ENCODE measurements at regions not wholly inside any gene's neighbourhood (a gene's known extent, or its start where the extent isn't known, plus 50 kb on each side); places are given as distances from the start of the nearest gene placed in this dataset.

- no peak overlapping the region for H3K27ac ChIP-seq (ENCODE audit: extremely low read depth, low read depth, low read length)
- 0% methylated on average over 4 of the region's 4 CpGs for WGBS (ENCODE audit: insufficient coverage, low coverage, missing lambda C conversion rate)
- TF ChIP-seq ZNF431 (CRISPR knock-in tag; IDR thresholded peaks at IDR 0.05) (no peak), SPI1 (IDR thresholded peaks at IDR 0.05; ENCODE audit: borderline replicate concordance, low read depth, low read length) (no peak), CBX3 (IDR thresholded peaks at IDR 0.05; ENCODE audit: borderline replicate concordance in 1 of 2, low read length in 2 of 2) (no peak), PYGO2 (tag; IDR thresholded peaks at IDR 0.05) (no peak)
- no peaks in the 10 kb centered on the region for H3K4me1 ChIP-seq (replicated peaks in 1 of 2; ENCODE audit: control insufficient read depth in 2 of 2, insufficient read depth in 2 of 2, low read length in 2 of 2)
- no peaks in the 10 kb centered on the region for H3K27me3 ChIP-seq (ENCODE audit: control insufficient read depth in 2 of 2, insufficient read depth in 2 of 2, low read length in 2 of 2)
- H4K20me1 ChIP-seq (replicated peaks; ENCODE audit: control insufficient read depth, insufficient read depth, low read length) = no peaks in the 10 kb centered on the region
- no peaks in the 10 kb centered on the region for H3K9me1 ChIP-seq (ENCODE audit: control insufficient read depth, insufficient read depth, low read length)
- in situ Hi-C loops (cut with MboI) = no loop called here
- H3K9ac ChIP-seq (ENCODE audit: insufficient read depth in 1 of 2, low read depth in 2 of 2, low read length in 2 of 2) = no peak overlapping the region
- POLR2A ChIA-PET = no interaction called here
- H3K4me2 ChIP-seq (ENCODE audit: insufficient read depth, low read length) = no peak overlapping the region
- CTCF ChIA-PET (ENCODE audit: low intra/inter-chr PET ratio) = no interaction called here
- no peaks in the 10 kb centered on the region for H3K79me2 ChIP-seq (ENCODE audit: control insufficient read depth, insufficient read depth, low read length)
- ATAC-seq (no peak), FAIRE-seq (no peak), DNase-seq (ENCODE audit: extremely low read depth in 1 of 4, low spot score in 3 of 4) (no peak)
- no peaks in the 10 kb centered on the region for H3K36me3 ChIP-seq (ENCODE audit: control insufficient read depth, insufficient read depth, low read length)
- H3K4me3 ChIP-seq = no peak overlapping the region
- intact Hi-C loops (cut with micrococcal nuclease) = no loop called here
- BruUV-seq (replicated peaks) = no TSS peak
- no peaks in the 10 kb centered on the region for H3K9me3 ChIP-seq (replicated peaks; ENCODE audit: control insufficient read depth, insufficient read depth, low read depth, low read length)
- H2AFZ ChIP-seq (ENCODE audit: low read depth, low read length) = no peak overlapping the region
These were observed 225.0 kb upstream of the UBASH3B start for GRCh38 chr11:122430490-122430889.

- no peak for ATAC-seq
- H3K4me2 ChIP-seq (ENCODE audit: insufficient read depth, low read length) = no peak overlapping the region
- 0 out of 2 replicates have a peak, but pooled peaks cover 2% of the 10 kb centered on the region for H3K9me3 ChIP-seq (replicated peaks; ENCODE audit: control insufficient read depth, insufficient read depth, low read depth, low read length)
- H3K27ac ChIP-seq (ENCODE audit: extremely low read depth, low read depth, low read length) = no peak overlapping the region
- BruUV-seq (replicated peaks) = no TSS peak
- CTCF ChIA-PET (ENCODE audit: low intra/inter-chr PET ratio) = no interaction called here
- DNase-seq (ENCODE audit: extremely low read depth in 1 of 4, low spot score in 3 of 4) = no peak
- no peak overlapping the region for H3K4me3 ChIP-seq
- FAIRE-seq = no peak
- no peaks in the 10 kb centered on the region for H3K9me1 ChIP-seq (ENCODE audit: control insufficient read depth, insufficient read depth, low read length)
- in situ Hi-C loops (cut with MboI) (no loop called here), intact Hi-C loops (cut with micrococcal nuclease) (no loop called here)
- no peaks in the 10 kb centered on the region for H3K79me2 ChIP-seq (ENCODE audit: control insufficient read depth, insufficient read depth, low read length)
- H2AFZ ChIP-seq (ENCODE audit: low read depth, low read length) = no peak overlapping the region
- no peaks in the 10 kb centered on the region for H3K27me3 ChIP-seq (ENCODE audit: control insufficient read depth in 2 of 2, insufficient read depth in 2 of 2, low read length in 2 of 2)
- H4K20me1 ChIP-seq (replicated peaks; ENCODE audit: control insufficient read depth, insufficient read depth, low read length) = no peaks in the 10 kb centered on the region
- no peaks in the 10 kb centered on the region for H3K4me1 ChIP-seq (replicated peaks in 1 of 2; ENCODE audit: control insufficient read depth in 2 of 2, insufficient read depth in 2 of 2, low read length in 2 of 2)
- POLR2A ChIA-PET = no interaction called here
- 0% methylated on average over 2 of the region's 2 CpGs for WGBS (ENCODE audit: insufficient coverage, low coverage, missing lambda C conversion rate)
- no peak overlapping the region for H3K9ac ChIP-seq (ENCODE audit: insufficient read depth in 1 of 2, low read depth in 2 of 2, low read length in 2 of 2)
- H3K36me3 ChIP-seq (ENCODE audit: control insufficient read depth, insufficient read depth, low read length) = no peaks in the 10 kb centered on the region
- TF ChIP-seq CBX8 (IDR thresholded peaks at IDR 0.05; ENCODE audit: borderline replicate concordance, extremely low read depth, low read depth, low read length, poor library complexity, severe bottlenecking) = no peak
These were observed 229.4 kb upstream of the UBASH3B start for GRCh38 chr11:122426073-122426472.

All from K562 (cell line).